ENCODE measurements at regions not wholly inside any gene's neighbourhood (a gene's known extent, or its start where the extent isn't known, plus 50 kb on each side); places are given as distances from the start of the nearest gene placed in this dataset.
"Not testable (repeated sequence)": the region's sequence is repeated elsewhere in the genome, so short reads cannot be mapped to it uniquely, and the experiment has no call there.

DNA sequence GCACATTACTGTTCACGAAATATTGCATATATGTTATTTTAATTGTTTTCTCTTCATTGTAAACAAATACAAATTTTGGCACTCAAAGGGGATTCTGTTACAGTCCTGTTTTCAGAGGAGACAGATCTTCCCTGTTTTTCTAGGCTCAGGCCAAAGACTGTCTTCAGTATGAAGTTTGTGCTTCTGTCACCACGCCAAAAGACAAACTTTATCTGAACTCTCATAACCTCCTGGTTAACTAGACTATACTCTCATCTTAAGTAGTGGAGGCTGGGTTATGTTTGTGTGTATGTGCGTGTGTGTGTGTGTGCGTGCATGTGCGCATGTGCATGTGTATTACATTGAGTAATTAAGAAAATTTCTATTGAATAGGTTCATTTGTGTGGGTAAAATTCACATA lies 676.8 kb upstream of the HS3ST1 start:
- Histone ChIP-seq H3K9ac (ENCODE audit: low read length) (no peak overlapping the region), H3K36me3 (ENCODE audit: control insufficient read depth, low read depth, low read length) (no peaks in the 10 kb centered on the region), H3K27me3 (ENCODE audit: control insufficient read depth, insufficient read depth, low read length) (no peaks in the 10 kb centered on the region), H3K4me3 (ENCODE audit: low read length) (no peak overlapping the region), H3K27ac (ENCODE audit: low read length) (no peak overlapping the region), H3K4me1 (ENCODE audit: control insufficient read depth, low read depth, low read length) (no peaks in the 10 kb centered on the region), H3K9me3 (ENCODE audit: control insufficient read depth, low read depth, low read length) (peaks cover 2% of the 10 kb centered on the region)

DNA sequence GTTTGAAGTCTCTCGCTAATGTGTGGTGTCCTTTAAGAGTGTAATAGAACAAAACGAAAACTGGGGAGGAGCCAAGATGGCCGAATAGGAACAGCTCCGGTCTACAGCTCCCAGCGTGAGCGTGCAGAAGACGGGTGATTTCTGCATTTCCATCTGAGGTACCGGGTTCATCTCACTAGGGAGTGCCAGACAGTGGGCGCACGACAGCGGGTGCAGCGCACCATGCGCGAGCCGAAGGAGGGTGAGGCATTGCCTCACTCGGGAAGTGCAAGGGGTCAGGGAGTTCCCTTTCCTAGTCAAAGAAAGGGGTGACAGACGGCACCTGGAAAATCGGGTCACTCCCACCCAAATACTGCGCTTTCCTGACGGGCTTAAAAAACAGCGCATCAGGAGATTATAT lies 661.2 kb upstream of the HS3ST1 start:
- H3K4me1 ChIP-seq (ENCODE audit: control insufficient read depth, low read depth, low read length); H3K36me3 ChIP-seq (ENCODE audit: control insufficient read depth, low read depth, low read length); H3K27me3 ChIP-seq (ENCODE audit: control insufficient read depth, insufficient read depth, low read length); H3K27ac ChIP-seq (ENCODE audit: low read length); H3K4me3 ChIP-seq (ENCODE audit: low read length); H3K9me3 ChIP-seq (ENCODE audit: control insufficient read depth, low read depth, low read length); H3K9ac ChIP-seq (ENCODE audit: low read length): not testable (repeated sequence)

- Histone ChIP-seq H3K36me3 (ENCODE audit: control insufficient read depth, low read depth, low read length) (no peaks in the 10 kb centered on the region), H3K27ac (ENCODE audit: low read length) (no peak overlapping the region), H3K4me1 (ENCODE audit: control insufficient read depth, low read depth, low read length) (no peaks in the 10 kb centered on the region), H3K27me3 (ENCODE audit: control insufficient read depth, insufficient read depth, low read length) (no peaks in the 10 kb centered on the region), H3K4me3 (ENCODE audit: low read length) (no peak overlapping the region), H3K9me3 (ENCODE audit: control insufficient read depth, low read depth, low read length) (peaks cover 3% of the 10 kb centered on the region), H3K9ac (ENCODE audit: low read length) (no peak overlapping the region)
Measured at GRCh38 chr4:12084690-12085089, 656.0 kb upstream of the HS3ST1 start.

DNA sequence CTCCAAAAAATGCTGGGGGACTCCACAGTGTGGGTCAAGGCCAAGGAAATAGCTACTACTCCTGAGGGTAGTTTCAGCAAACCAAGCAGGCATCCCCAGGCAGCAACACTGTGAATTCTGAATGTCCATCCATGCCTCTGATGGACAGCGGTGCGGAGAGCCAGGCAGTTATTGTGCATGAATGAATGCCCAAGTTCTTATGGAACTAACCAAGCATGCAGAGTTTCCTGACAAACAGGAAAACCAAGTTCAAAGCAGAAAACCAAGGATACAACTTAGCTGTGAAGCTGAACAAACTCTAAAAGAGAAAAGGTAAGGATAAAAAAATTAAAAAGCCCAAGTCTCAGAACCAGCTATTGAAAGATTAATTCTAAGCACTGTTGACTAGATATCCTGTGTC lies 642.6 kb upstream of the HS3ST1 start:
- Histone ChIP-seq H3K36me3 (ENCODE audit: control insufficient read depth, low read depth, low read length) (no peaks in the 10 kb centered on the region), H3K27ac (ENCODE audit: low read length) (no peak overlapping the region), H3K9ac (ENCODE audit: low read length) (no peak overlapping the region), H3K27me3 (ENCODE audit: control insufficient read depth, insufficient read depth, low read length) (no peaks in the 10 kb centered on the region), H3K9me3 (ENCODE audit: control insufficient read depth, low read depth, low read length) (no peaks in the 10 kb centered on the region), H3K4me3 (ENCODE audit: low read length) (no peak overlapping the region), H3K4me1 (ENCODE audit: control insufficient read depth, low read depth, low read length) (no peaks in the 10 kb centered on the region)

GRCh38 chr4:12053966-12054365 lies 625.3 kb upstream of the HS3ST1 start:
- Histone ChIP-seq H3K4me3 (ENCODE audit: low read length) (no peak overlapping the region), H3K9ac (ENCODE audit: low read length) (no peak overlapping the region), H3K27me3 (ENCODE audit: control insufficient read depth, insufficient read depth, low read length) (no peaks in the 10 kb centered on the region), H3K27ac (ENCODE audit: low read length) (no peak overlapping the region), H3K4me1 (ENCODE audit: control insufficient read depth, low read depth, low read length) (peaks cover 31% of the 10 kb centered on the region), H3K36me3 (ENCODE audit: control insufficient read depth, low read depth, low read length) (no peaks in the 10 kb centered on the region), H3K9me3 (ENCODE audit: control insufficient read depth, low read depth, low read length) (no peaks in the 10 kb centered on the region)

DNA sequence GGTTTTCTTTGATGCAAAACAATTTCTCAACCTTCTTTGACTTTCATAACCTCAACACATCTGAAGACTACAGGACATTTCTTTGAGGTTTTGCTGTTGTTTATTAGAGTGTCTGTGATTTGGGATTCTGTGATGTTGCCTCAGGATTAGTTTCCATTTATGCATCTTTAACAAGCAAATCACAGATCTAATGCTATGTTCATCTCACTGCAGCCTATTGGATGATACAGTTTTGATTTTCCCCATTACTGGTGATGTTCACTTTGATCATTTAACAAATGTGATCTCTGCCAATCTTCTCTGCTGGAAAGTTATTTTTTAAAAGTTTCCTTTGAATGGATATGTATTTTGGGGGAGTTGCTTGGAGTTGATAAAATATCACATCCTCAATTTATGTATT lies 624.9 kb upstream of the HS3ST1 start:
- Histone ChIP-seq H3K27ac (ENCODE audit: low read length) (no peak overlapping the region), H3K27me3 (ENCODE audit: control insufficient read depth, insufficient read depth, low read length) (no peaks in the 10 kb centered on the region), H3K9ac (ENCODE audit: low read length) (no peak overlapping the region), H3K36me3 (ENCODE audit: control insufficient read depth, low read depth, low read length) (no peaks in the 10 kb centered on the region), H3K9me3 (ENCODE audit: control insufficient read depth, low read depth, low read length) (no peaks in the 10 kb centered on the region), H3K4me1 (ENCODE audit: control insufficient read depth, low read depth, low read length) (peaks cover 29% of the 10 kb centered on the region), H3K4me3 (ENCODE audit: low read length) (no peak overlapping the region)

DNA sequence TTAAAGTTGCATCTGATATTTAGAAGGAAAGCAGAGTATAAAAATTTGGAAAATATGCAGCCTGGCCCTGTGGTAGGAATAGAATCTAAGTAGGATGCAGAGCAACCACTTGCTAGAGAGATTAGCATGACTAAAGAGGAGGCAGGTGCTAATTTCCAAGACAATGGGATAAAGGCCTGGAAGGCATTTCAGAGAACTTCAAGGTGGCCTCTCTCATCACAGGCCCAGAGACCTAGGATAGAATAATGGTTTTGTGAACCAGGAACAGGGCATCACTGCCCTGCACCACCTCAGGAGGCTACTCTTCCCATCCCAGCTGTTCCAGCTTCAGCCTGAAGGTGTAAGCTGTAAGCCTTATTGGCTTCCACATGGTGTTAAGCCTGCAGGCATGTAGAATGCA lies 621.7 kb upstream of the HS3ST1 start:
- Histone ChIP-seq H3K9me3 (ENCODE audit: control insufficient read depth, low read depth, low read length) (no peaks in the 10 kb centered on the region), H3K4me3 (ENCODE audit: low read length) (no peak overlapping the region), H3K9ac (ENCODE audit: low read length) (no peak overlapping the region), H3K4me1 (ENCODE audit: control insufficient read depth, low read depth, low read length) (peaks cover 14% of the 10 kb centered on the region), H3K27me3 (ENCODE audit: control insufficient read depth, insufficient read depth, low read length) (no peaks in the 10 kb centered on the region), H3K36me3 (ENCODE audit: control insufficient read depth, low read depth, low read length) (no peaks in the 10 kb centered on the region), H3K27ac (ENCODE audit: low read length) (no peak overlapping the region)

- H3K27ac ChIP-seq (ENCODE audit: low read length), result no peak overlapping the region
- H3K36me3 ChIP-seq (ENCODE audit: control insufficient read depth, low read depth, low read length), result no peaks in the 10 kb centered on the region
- H3K4me1 ChIP-seq (ENCODE audit: control insufficient read depth, low read depth, low read length), result no peaks in the 10 kb centered on the region
- no peaks in the 10 kb centered on the region for H3K27me3 ChIP-seq (ENCODE audit: control insufficient read depth, insufficient read depth, low read length)
- H3K4me3 ChIP-seq (ENCODE audit: low read length), result no peak overlapping the region
- peaks cover 20% of the 10 kb centered on the region for H3K9me3 ChIP-seq (ENCODE audit: control insufficient read depth, low read depth, low read length)
- no peak overlapping the region for H3K9ac ChIP-seq (ENCODE audit: low read length)
Measured at GRCh38 chr4:12042818-12043217, 614.1 kb upstream of the HS3ST1 start.

DNA sequence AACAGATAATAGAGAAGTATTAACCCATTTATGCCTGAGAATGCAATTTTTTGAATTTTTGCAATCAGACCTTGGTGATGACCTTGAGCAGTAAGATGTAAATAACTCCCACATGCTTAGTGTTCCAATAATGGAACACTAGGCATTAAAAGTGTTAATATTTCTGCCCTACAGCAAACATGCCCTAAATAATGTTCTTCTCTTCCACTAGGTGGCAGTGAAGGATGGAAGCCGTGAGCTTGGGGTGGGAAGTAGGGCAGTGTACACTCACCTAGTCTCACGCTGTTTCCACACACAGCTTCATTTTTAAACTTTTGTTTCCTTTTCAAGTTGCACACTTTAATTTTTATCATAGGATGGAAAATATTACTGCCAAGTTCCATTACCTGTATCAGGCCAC lies 613.1 kb upstream of the HS3ST1 start:
- no peaks in the 10 kb centered on the region for H3K4me1 ChIP-seq (ENCODE audit: control insufficient read depth, low read depth, low read length)
- H3K36me3 ChIP-seq (ENCODE audit: control insufficient read depth, low read depth, low read length), result no peaks in the 10 kb centered on the region
- no peaks in the 10 kb centered on the region for H3K27me3 ChIP-seq (ENCODE audit: control insufficient read depth, insufficient read depth, low read length)
- peaks cover 21% of the 10 kb centered on the region for H3K9me3 ChIP-seq (ENCODE audit: control insufficient read depth, low read depth, low read length)
- H3K9ac ChIP-seq (ENCODE audit: low read length), result no peak overlapping the region
- no peak overlapping the region for H3K27ac ChIP-seq (ENCODE audit: low read length)
- H3K4me3 ChIP-seq (ENCODE audit: low read length), result no peak overlapping the region

DNA sequence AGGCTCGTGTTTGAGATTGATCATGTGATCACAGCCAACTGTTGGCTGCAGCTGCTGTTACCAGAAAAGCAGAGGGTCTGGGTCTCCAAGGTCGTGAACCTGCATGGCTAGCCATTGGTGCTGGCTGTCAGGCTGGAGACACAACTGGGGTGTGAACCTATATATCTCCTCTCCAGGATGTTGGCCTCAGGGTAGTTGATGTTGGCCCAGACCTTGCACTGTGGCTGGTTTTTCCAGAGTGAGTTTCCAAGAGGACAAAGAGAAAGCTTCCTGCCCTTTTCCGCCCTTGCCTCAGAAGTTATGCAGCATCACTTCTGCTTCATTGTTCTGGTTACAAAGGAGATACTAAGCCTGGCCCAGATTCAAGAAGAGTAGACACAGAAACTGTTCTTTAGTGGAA lies 607.8 kb upstream of the HS3ST1 start:
- no peaks in the 10 kb centered on the region for H3K4me1 ChIP-seq (ENCODE audit: control insufficient read depth, low read depth, low read length)

GRCh38 chr4:12028258-12028657 lies 599.6 kb upstream of the HS3ST1 start:
- H3K36me3 ChIP-seq (ENCODE audit: control insufficient read depth, low read depth, low read length), result no peaks in the 10 kb centered on the region
- no peaks in the 10 kb centered on the region for H3K27me3 ChIP-seq (ENCODE audit: control insufficient read depth, insufficient read depth, low read length)
- no peak overlapping the region for H3K27ac ChIP-seq (ENCODE audit: low read length)
- no peaks in the 10 kb centered on the region for H3K9me3 ChIP-seq (ENCODE audit: control insufficient read depth, low read depth, low read length)
- no peak overlapping the region for H3K9ac ChIP-seq (ENCODE audit: low read length)
- no peak overlapping the region for H3K4me3 ChIP-seq (ENCODE audit: low read length)
- H3K4me1 ChIP-seq (ENCODE audit: control insufficient read depth, low read depth, low read length), result no peaks in the 10 kb centered on the region

More for the DNA sequence above, 607.8 kb upstream of the HS3ST1 start:
- Histone ChIP-seq H3K27me3 (ENCODE audit: control insufficient read depth, insufficient read depth, low read length) (no peaks in the 10 kb centered on the region), H3K27ac (ENCODE audit: low read length) (no peak overlapping the region), H3K4me3 (ENCODE audit: low read length) (no peak overlapping the region), H3K9me3 (ENCODE audit: control insufficient read depth, low read depth, low read length) (peaks cover 21% of the 10 kb centered on the region), H3K9ac (ENCODE audit: low read length) (no peak overlapping the region), H3K36me3 (ENCODE audit: control insufficient read depth, low read depth, low read length) (no peaks in the 10 kb centered on the region)

- no peak overlapping the region for H3K4me3 ChIP-seq (ENCODE audit: low read length)
- H3K27me3 ChIP-seq (ENCODE audit: control insufficient read depth, insufficient read depth, low read length), result no peaks in the 10 kb centered on the region
- H3K4me1 ChIP-seq (ENCODE audit: control insufficient read depth, low read depth, low read length), result no peaks in the 10 kb centered on the region
- H3K9ac ChIP-seq (ENCODE audit: low read length), result no peak overlapping the region
- no peaks in the 10 kb centered on the region for H3K9me3 ChIP-seq (ENCODE audit: control insufficient read depth, low read depth, low read length)
- no peak overlapping the region for H3K27ac ChIP-seq (ENCODE audit: low read length)
- no peaks in the 10 kb centered on the region for H3K36me3 ChIP-seq (ENCODE audit: control insufficient read depth, low read depth, low read length)
Measured at GRCh38 chr4:12022409-12022808, 593.7 kb upstream of the HS3ST1 start.

All from iPS-18a (cell line).